Choroid plexus epithelial cell (primary cell): ENCODE measurements at regions not wholly inside any gene's neighbourhood (a gene's known extent, or its start where the extent isn't known, plus 50 kb on each side); places are given as distances from the start of the nearest gene placed in this dataset.

Experiments
- DNase-seq: peaks from one replicate; pipeline ENCODE4 v3.0.0-alpha.2; 2010; ENCODE audit warnings: low read depth
- H3K4me3 ChIP-seq: 2 replicates; pipeline ENCODE4 v1.5.1; 2011; ENCODE audit warnings: low read depth, mild to moderate bottlenecking, control low read depth, low read length, moderate library complexity
- CTCF ChIP-seq: conservative IDR thresholded peaks from 2 replicates; pipeline ENCODE4 v1.5.1; 2011; ENCODE audit warnings: low read depth, mild to moderate bottlenecking, control low read depth, inconsistent platforms, low read length, moderate library complexity

DNA sequence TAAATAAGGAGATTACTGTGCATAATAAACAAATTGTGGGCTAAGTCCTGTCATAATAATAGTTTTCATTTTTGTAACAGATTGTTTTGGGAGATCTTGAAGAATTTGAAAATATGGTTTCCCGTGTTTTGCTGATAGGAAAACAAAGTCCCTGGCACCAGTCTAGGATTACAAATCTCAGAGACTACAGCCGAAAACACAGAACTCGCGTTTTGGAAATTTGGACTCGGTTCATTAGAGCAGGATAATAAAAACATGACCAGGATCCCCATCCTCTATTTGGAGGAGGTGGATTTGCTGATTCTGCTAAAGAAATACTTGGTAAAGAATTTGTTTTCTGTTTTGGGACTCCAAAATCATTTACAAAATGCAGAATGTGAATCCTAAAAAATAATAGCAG is 1194.4 kb downstream of the DTWD2 start:
- no peak for TF ChIP-seq CTCF
- H3K4me3 ChIP-seq = no peak overlapping the region
- DNase-seq = no peak

DNA sequence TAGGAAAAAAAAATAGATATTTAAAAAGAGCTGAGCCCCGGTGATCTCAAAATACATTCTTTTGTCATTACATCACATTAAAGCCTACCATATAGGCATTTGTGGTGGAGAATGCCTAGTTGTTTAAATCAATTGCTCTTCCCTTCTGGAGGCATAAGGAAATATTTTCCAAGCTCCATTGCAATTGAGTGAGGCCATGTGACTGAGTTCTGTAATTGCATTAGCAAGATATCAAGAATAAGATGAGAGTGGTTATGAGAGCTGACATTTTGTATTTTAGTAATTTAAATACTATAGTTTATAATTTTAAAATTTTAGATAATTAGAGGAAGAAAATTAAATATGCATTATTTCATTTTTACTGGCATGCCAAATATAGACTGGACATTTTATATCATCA is 1195.9 kb downstream of the DTWD2 start:
- TF ChIP-seq CTCF = no peak
- peak; percentile 1 for DNase-seq

DNA sequence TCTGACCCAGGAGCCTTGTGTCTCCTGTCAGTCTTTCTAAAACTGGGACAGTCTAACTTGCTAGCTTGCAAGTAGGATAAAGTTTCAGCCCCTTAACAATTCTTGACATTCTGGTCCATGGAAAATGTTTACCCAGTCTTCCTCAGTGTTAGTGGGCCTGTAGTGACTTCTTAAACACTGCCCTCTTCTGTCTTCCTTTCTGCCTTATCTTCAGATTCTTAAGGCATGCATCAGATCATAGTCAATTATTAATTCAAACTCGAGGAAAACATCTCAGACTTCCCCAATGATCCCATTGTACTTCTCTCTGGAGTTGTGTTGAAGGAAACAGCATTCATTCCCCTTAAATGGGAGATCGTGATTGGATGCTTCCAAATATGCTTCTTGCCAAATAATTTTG is 1199.8 kb downstream of the DTWD2 start:
- H3K4me3 ChIP-seq = no peak overlapping the region
- TF ChIP-seq CTCF = no peak
- peak; percentile 9 for DNase-seq

More for the DNA sequence above, 1195.9 kb downstream of the DTWD2 start:
- no peak overlapping the region for H3K4me3 ChIP-seq

GRCh38 chr5:117779171-117779570 is 1204.5 kb upstream of the SEMA6A start:
- no peak for TF ChIP-seq CTCF
- DNase-seq = no peak
- H3K4me3 ChIP-seq = no peak overlapping the region

DNA sequence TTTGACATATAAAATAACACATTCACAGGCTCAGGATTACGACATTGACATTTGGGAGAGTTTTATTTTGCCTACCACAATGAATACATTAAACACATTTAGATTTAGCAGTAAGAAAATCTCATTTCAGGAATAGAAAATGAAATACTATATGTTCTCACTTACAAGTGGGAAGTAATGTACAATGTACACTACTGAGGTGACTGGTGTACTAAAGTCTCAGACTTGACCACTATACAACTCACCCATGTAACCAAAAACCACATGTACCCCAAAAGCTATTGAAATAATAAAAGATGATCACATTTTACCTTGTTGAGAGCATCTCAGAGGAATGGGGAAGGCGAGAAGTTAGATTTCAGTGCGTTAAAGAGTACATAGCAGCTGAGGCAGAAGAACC is 1202.4 kb upstream of the SEMA6A start:
- TF ChIP-seq CTCF = no peak
- H3K4me3 ChIP-seq = no peak overlapping the region
- no peak for DNase-seq

DNA sequence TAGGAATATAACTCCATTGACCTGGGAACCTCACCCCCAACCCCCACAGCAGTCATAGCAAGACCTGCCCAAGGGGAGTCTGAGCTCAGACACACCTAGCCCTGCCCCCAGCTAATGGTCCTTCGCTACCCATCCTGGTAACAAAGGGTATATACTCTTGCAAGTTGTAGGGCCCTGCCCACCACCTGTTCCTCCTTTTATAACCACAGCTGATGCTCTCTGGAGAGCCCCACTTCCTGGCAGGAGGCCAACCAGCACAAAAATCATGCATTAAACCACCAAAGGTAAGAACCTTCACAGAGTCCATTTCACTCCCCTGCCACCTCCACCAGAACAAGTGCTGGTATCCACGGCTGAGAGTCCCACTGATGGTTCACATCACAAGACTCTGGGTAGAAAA is 1195.3 kb upstream of the SEMA6A start:
- H3K4me3 ChIP-seq = no peak overlapping the region
- no peak for DNase-seq
- TF ChIP-seq CTCF = no peak

DNA sequence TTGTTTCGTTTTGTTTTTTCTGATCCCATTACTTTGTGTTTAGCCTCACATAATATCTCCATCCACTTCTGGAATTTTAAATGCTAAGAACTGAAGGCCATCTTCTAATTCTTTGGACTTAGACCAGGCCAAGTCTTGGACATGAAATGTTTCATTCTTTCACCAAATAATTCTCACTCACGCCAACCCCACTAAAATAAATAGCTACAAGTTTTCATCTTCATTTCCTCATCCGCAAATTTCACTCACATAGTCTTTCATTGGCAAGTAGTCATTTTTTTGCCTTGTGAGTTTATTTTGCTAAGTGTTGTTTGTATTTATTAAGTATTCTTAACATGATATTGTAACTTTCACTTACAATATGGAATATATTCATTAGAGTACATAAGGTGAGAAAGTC is 1188.6 kb upstream of the SEMA6A start:
- TF ChIP-seq CTCF = no peak
- no peak overlapping the region for H3K4me3 ChIP-seq
- DNase-seq = no peak
